GM12865 (cell line): ENCODE measurements at regions not wholly inside any gene's neighbourhood (a gene's known extent, or its start where the extent isn't known, plus 50 kb on each side); places are given as distances from the start of the nearest gene placed in this dataset.

Source experiments
- DNase-seq: peaks from one replicate; pipeline ENCODE4 v3.0.0; 2010; ENCODE audit warnings: low read depth
- H3K4me3 ChIP-seq: 2 replicates; pipeline ENCODE4 v1.5.1; 2011; ENCODE audit warnings: mild to moderate bottlenecking, low read depth, low read length, control low read depth
- CTCF ChIP-seq: IDR thresholded peaks from 2 replicates; pipeline ENCODE4 v1.5.1; 2011; ENCODE audit warnings: low read length, control low read depth, low read depth, inconsistent platforms; ENCODE audit not compliant: insufficient read depth; ENCODE audit errors: missing control alignments

GRCh38 chr16:73831220-73831619 is 465.4 kb upstream of the PSMD7 start:
- no peak overlapping the region for H3K4me3 ChIP-seq
- DNase-seq = no peak
- TF ChIP-seq CTCF = no peak

GRCh38 chr16:73823205-73823849 is 473.3 kb upstream of the PSMD7 start:
- H3K4me3 ChIP-seq = no peak overlapping the region
- DNase-seq = no peak
- no peak for TF ChIP-seq CTCF

GRCh38 chr16:73817526-73818324 is 478.9 kb upstream of the PSMD7 start:
- H3K4me3 ChIP-seq = no peak overlapping the region
- no peak for DNase-seq

GRCh38 chr16:73813527-73813926 is 483.1 kb upstream of the PSMD7 start:
- no peak overlapping the region for H3K4me3 ChIP-seq
- no peak for DNase-seq
- TF ChIP-seq CTCF = no peak

More at GRCh38 chr16:73817526-73818324, 478.9 kb upstream of the PSMD7 start:
- no peak for TF ChIP-seq CTCF

GRCh38 chr16:73804456-73804855 is 492.2 kb upstream of the PSMD7 start:
- H3K4me3 ChIP-seq = no peak overlapping the region
- TF ChIP-seq CTCF = no peak
- DNase-seq = no peak

GRCh38 chr16:73798471-73798870 is 498.1 kb upstream of the PSMD7 start:
- no peak for DNase-seq
- no peak for TF ChIP-seq CTCF

More at GRCh38 chr16:73798471-73798870, 498.1 kb upstream of the PSMD7 start:
- H3K4me3 ChIP-seq = no peak overlapping the region
